Bone marrow (tissue), 2 donors: ENCODE measurements at regions not wholly inside any gene's neighbourhood (a gene's known extent, or its start where the extent isn't known, plus 50 kb on each side); places are given as distances from the start of the nearest gene placed in this dataset.
"Not testable (repeated sequence)": the region's sequence is repeated elsewhere in the genome, so short reads cannot be mapped to it uniquely, and the experiment has no call there.

Experiments used
- DNase-seq, 2 donors: peaks; one replicate each; lab custom pipeline; 2025; lab: John Stamatoyannopoulos, UW

DNA sequence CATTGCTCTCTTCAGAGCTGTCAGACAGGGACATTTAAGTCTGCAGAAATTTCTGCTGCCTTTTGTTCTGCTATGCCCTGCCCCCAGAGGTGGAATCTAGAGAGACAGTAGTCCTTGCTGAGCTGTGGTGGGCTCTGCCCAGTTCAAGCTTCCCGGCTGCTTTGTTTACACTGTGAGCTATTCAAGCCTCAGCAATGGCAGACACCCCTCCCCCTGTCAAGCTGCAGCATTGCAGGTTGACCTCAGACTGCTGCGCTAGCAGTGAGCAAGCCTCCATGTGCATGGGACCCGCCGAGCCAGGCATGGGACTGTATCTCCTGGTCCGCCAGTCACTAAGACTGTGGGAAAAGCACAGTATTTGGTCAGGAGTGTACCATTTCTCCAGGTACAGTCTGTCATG lies 53.6 kb upstream of the MAPK10 start:
- not testable (repeated sequence) for DNase-seq

GRCh38 chr4:86414686-86415085 lies 54.8 kb upstream of the MAPK10 start:
- no peak for DNase-seq

DNA sequence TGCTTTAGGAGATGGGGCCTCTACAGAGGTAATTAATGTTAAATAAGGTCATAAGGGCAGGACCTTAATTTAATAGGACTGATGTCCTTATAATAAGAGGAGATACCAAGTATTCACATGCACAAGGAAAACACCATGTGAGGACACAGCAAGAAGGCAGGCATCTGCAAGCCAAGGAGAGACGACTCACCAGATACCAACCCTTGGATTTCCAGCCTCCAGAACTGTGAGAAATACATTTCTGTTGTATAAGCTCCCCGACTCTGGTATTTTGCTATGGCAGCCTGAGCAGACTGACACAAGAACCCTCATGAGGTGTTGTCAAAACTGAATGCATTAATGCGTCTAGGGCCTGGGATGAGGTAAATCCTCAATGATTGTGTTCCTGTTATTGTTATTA lies 56.2 kb upstream of the MAPK10 start:
- DNase-seq, result no peak

GRCh38 chr4:86421461-86421860 lies 61.6 kb upstream of the MAPK10 start:
- no peak for DNase-seq

- DNase-seq, result no peak
Observed at GRCh38 chr4:86431543-86432116, 71.8 kb upstream of the MAPK10 start.

DNA sequence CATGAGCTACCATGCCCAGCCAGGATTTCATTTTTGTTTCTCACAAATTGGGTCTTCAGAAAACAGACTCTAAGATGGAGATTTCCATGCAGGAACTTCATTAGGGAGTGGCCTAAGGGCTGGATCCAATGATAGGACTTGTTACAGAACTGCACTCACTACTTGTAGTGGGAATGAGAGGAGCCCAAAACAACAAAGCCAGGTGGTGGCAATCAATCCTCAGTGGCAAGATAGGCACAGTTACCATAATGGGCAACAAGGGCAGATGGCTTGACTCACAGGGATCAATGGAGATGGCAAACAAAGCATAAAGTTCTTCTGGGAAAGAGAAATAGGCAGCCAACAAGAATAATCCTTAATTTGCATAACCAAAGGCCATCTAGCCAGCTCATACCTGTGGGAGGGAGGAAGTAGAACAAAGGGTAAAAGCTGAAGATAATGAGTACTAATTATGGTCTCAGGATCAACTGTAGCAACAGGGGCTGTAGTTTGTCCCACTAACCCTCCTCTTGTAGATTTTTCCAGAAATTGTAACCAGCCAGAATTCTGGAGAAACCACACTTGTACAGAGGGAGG lies 72.8 kb upstream of the MAPK10 start:
- no peak for DNase-seq

DNA sequence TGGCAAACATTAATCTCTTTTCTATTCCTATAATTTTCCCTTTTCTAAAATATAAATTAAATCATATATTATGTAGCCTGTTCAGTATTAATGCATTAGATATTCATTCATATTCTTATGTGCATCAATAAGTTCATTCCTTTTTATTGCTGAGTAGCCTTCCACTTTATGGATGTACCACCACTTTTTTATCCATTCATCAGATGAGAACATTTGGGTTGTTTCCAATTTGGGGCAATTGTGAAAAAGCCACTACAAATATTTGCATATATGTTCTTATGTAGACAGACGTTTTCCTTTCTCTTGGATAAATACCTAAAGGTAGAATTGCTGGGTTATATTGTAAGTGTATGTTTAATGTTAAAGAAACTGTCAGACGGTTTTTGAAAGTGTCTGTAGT lies 79.4 kb upstream of the MAPK10 start:
- DNase-seq, result no peak

DNA sequence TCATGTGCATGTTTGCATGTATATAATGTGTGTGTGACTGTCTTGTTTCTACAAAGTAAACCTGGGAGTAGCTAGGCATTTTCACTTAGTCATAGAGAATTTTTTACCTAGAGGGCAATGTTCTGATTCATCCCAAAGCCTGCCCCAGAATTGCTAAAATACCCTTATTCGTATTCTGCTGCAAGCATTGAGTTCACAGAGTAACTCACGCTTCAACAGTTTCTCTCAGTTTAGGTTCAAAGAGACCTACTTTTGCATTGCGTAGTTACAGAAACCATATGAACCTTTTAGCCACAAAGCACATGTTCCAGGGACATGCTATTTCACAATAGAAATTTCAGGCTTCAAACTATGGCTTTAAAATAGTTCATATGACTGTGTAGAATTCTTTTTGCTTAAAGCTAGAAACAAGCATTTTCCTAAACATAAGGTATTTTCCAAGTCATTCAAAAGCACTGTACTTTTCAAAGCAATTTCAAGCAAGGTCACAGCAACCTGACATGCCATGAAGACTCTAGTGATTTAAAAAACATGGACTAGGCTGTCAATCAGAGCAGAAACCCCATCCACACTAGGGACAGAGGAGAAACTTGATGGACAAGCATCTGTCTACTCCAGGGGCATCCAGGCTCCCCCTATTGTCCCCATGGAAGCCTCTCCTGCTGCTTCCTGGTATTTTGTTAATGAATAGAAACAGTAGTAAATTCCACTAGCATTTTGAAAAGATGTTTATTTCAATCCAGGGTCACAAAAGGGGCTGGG lies 81.5 kb upstream of the MAPK10 start:
- DNase-seq, result no peak

DNA sequence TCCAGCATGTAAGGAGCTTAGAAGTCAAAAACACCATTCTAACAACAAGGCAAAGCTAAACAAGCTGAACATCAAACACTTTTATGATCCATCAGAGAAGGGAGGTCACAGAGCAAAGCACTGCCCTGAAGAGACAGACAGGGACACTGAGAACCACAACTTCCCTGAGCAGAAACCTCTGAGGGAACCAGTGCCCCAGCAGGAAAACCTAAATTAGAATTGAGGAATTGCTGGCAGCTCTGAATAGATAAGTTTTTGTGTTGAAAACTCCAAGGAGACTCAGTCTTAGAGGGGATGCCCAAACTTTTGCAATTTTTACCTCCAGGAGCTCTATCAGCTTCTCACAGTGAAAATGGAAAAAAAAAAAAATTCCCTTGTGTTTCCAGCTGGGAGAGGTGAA lies 83.0 kb upstream of the MAPK10 start:
- no peak for DNase-seq

DNA sequence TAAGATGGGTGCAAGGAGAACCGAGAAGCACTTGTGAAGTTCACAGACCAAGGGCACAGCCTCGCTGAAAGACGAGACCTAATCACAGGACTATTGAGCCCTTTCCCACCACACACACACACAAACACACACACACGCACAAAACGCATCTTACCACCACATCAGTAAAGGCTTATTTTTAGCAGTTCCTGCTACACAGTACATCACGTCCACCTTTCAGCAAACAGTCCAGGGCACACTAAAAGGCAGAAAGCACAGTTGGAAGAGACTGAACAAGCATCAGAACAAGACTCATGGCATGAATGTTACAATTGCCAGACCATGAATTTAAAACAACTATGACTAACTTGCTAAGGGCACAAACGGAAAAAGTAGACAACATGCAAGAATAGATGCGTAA lies 83.6 kb upstream of the MAPK10 start:
- no peak for DNase-seq

DNA sequence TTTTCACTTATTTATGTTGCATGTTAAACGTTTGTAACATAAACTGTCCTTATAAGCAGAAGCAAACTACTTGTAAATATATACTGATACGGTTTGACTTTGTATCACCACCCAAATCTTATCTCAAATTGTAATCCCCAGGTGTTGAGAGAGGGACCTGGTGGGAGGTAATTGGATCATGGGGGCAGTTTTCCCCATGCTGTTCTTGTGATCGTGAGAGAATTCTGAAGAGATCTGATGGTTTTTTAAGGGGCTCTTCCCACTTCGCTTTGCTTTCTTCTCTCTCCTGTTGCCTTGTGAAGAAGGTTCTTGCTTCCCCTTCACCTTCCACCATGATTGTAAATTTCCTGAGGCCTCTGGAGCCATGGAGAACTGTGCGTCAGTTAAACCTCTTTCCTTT lies 87.1 kb upstream of the MAPK10 start:
- no peak for DNase-seq

GRCh38 chr4:86448871-86449270 lies 89.0 kb upstream of the MAPK10 start:
- DNase-seq, result no peak

DNA sequence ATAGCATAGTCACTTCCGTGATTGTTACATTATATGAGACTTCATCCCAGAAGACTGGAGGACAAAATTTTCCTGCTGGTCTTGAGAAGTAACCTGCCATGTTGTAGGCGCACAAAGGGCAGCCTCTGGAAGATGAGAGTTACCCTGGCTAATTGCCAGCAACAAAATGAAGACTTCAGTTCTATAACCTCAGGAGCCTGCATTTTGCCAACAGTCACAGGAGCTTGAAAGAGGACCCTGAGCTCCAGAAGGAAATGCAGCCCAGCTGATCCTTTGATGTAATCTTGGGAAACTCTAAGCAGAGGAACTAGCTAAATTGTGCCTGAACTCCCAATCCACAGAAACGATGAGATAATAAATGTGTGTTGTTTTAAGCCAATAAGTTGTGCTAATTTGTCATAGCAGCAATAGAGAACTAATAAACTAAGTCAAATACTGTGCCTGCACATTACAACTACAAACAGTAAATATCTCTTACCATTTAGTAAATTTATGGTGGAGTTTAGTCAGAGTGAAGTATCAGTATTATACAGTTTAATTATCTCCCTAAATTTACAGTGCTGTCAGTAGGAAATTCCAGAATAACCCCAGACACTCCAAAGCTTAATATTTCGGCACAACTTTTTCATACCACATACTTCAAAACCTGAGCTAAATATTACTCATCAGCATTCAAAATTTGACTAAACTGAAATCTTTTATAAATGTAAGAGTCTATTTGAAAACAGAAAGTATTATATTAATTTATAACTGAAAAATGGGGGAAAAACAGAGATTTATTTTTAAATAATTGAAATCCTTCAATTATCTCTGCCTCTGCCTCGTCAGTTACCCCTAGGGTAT lies 90.1 kb upstream of the MAPK10 start:
- DNase-seq, result no peak

GRCh38 chr4:86450861-86451260 lies 91.0 kb upstream of the MAPK10 start:
- DNase-seq, result no peak

DNA sequence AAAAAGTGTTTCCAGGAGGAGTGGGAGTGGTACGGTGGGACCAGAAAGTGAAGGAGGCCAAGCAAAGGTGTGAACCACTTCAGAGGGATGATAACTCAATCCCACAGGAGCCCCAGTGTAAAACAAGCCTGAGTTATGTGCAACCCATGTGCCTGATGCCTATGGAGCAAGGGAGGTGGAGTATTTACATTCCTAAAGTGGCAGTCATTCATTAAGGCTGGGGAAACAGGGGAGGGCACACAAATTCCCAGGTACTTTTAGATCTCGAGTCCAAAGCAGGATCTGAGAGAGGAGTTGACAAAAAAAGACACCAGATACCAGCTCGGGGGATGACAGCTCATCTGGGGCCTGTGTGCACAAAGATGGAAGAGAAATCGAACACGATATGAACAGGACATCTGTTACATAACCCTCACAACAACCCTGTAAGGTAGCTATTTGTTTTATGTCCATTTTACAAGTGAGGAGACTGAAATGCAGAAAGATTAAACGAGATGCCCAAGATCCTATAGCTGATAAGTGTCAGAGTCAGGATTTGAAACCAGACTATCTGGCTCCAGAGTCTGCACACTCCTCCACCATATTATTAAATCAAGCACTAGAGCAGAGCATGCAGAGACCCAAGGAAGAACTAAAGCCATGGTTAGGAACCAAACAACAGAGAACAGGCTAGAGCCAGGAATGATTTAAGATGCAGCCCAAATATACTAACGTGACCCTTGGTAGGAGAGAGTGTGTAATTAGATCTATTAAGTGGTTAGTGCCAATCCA lies 91.9 kb upstream of the MAPK10 start:
- no peak for DNase-seq

GRCh38 chr4:86452422-86452891 lies 92.6 kb upstream of the MAPK10 start:
- no peak for DNase-seq

- no peak for DNase-seq
Observed at GRCh38 chr4:86452924-86453531, 93.2 kb upstream of the MAPK10 start.

DNA sequence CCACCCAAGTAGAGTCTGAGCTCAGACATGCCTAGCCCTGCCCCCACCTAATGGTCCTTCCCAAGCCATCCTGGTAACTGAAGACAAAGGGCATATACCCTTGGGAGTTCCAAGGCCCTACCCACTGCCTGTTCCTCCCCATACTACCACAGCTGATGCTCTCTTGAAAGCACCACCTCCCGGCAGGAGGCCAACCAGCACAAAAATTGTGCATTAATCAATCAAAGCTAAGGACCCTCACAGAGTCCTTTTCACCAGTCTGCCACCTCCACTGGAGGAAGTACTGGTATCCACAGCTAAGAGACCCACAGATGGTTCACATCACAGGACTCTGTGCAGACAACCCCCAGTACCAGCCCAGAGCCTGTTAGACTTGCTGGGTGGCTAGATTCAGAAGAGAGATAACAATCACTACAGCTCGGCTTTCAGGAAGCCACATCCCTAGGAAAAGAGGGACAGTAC lies 93.8 kb upstream of the MAPK10 start:
- not testable (repeated sequence) for DNase-seq

DNA sequence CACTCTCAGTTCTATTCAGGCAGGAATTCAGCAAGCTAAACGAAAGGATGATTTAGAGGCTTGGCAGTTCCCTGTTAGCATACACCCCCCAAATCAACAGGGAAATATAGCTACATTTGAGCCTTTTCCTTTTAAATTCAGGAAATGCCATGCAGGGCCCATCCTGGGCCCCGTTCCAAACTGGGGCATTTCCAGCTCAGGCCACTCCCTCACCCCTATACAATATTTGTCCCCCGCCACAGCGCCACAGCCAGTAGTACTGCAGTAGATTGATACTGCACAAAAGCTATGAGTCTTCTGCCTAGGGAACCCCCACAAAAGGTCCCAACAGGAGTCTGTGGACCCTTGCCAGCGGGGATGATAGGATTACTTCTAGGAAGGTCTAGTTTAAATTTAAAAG lies 102.0 kb upstream of the MAPK10 start:
- no peak for DNase-seq

- DNase-seq, result no peak
Observed at GRCh38 chr4:86472377-86473019, 112.6 kb upstream of the MAPK10 start.

GRCh38 chr4:86478151-86478550 lies 116.0 kb upstream of the PTPN13 start:
- DNase-seq, result not testable (repeated sequence)
